GM10266 (cell line): ENCODE measurements at regions not wholly inside any gene's neighbourhood (a gene's known extent, or its start where the extent isn't known, plus 50 kb on each side); places are given as distances from the start of the nearest gene placed in this dataset.

ENCODE experiments used
- DNase-seq: peaks from one replicate; pipeline ENCODE4 v3.0.0; 2012; ENCODE audit errors: extremely low spot score
- CTCF ChIP-seq: IDR thresholded peaks from 2 replicates; pipeline ENCODE4 v1.5.1; 2012; ENCODE audit warnings: mild to moderate bottlenecking, low read depth; ENCODE audit not compliant: control insufficient read depth, insufficient read depth; ENCODE audit errors: missing control alignments

DNA sequence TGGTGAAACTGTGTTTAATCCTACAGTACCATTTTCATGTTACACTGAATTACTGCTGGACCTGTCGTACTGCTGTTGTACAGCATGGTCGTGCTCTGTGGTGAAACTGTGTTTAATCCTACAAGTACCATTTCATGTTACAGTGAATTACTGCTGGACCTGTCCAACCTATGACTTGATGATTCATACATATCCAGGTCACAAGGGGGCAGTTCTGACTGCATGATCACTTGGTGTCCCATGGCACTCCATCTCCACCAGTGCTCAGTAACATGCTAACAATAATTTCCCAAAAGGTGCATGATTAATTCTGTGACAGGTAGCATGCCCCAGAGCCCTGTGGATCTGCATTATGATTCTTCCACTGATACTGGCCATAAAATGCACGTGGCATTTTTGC lies 101.6 kb downstream of the ADCYAP1 start:
- no peak for DNase-seq
- TF ChIP-seq CTCF = no peak

- no peak for DNase-seq
- no peak for TF ChIP-seq CTCF
Observed at GRCh38 chr18:1006965-1007364, 102.3 kb downstream of the ADCYAP1 start.

DNA sequence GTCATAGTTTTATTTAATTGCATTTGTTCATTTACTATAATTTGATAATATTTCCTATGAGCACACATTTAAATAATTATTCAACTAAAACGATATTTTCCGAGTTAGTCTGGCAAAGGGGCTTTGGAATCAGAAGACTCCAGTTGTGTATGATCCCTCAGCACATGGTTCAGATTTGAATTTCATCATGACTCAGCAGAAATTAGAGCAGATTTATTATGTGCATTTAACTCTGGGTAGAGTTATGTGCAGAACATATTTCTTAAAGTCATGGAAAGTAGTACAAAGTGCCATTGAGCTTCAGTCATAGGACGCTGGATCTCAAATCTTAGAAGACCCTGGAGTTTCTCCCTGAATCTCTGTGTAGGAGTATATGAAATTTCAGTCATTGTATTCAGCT lies 106.7 kb downstream of the ADCYAP1 start:
- no peak for DNase-seq
- no peak for TF ChIP-seq CTCF

DNA sequence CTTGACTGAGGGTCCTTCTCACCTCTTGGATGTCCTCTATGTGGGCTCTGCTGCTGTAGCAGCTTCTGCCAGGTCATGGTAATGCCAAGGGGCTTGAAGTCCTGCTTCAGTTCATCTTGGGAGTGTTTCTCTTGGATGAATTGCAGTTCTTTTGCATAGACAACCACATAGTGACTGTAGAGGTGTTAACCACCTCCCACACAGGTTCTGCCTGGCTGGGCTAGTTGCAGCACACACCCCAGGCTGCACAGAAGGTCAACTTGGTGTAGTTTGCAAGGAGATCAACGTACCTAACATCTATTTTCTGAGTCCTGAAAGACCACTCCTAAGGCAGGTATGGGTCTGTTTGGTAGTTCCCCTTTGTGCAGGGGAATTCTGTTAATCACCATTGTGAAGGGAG lies 108.1 kb downstream of the ADCYAP1 start:
- TF ChIP-seq CTCF = no peak
- DNase-seq = no peak

DNA sequence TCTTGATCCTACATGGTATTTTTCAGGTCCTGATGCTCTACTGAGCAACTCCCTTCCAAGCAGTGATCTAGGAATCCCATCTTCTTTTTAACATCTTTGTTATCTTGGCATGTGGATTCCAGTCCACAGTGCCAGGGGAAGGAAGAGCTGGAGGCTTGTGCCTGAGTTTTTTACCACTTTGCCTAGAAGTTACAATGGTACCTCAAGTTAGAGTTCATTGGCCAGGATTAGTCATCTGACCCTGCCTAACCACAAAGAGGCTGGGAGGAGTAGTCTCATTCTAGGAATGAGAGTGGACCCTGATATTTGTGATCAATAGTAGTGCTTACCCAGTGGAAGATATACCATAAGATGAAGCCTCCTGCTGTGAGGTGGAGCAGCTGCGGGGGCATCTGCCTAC lies 109.3 kb downstream of the ADCYAP1 start:
- no peak for TF ChIP-seq CTCF
- no peak for DNase-seq

DNA sequence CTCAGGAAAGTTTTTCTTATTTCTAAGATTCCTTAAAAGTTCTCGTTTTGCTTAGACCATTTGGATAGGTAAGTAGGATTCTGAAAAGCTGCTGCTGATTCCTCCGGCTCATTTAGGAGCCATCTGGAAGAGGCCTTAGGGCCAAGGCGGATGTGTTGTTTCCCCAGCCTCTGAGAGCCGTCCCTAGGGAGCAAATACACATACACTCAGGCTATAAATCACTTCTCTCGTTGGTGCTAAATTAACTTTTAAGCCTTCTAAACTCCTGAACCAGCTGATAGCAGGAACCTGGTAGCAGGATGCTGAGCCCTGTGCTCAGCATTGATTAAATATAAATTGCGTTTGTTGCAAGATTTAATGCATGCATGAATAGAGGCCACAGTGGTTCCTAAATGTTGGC lies 109.8 kb downstream of the ADCYAP1 start:
- no peak for TF ChIP-seq CTCF

GRCh38 chr18:1014951-1015624 lies 110.4 kb downstream of the ADCYAP1 start:
- no peak for DNase-seq
- no peak for TF ChIP-seq CTCF

More for the DNA sequence above, 109.8 kb downstream of the ADCYAP1 start:
- DNase-seq = no peak
